ENCODE measurements at regions not wholly inside any gene's neighbourhood (a gene's known extent, or its start where the extent isn't known, plus 50 kb on each side); places are given as distances from the start of the nearest gene placed in this dataset.

- TF ChIP-seq POLR2A (IDR thresholded peaks at IDR 0.05) (no peak), CTCF (IDR thresholded peaks at IDR 0.05) (no peak), EP300 (IDR thresholded peaks at IDR 0.05) (no peak)
These were observed 241.7 kb upstream of the PMEPA1 start for GRCh38 chr20:57951549-57951948.

Data from tibial nerve (tissue), 4 donors.